Keratinocyte (primary cell): ENCODE measurements at regions not wholly inside any gene's neighbourhood (a gene's known extent, or its start where the extent isn't known, plus 50 kb on each side); places are given as distances from the start of the nearest gene placed in this dataset.

Experiments used
- DNase-seq: peaks from one replicate; pipeline ENCODE4 v3.0.0-alpha.2; 2011; ENCODE audit warnings: low read depth, missing footprints, low spot score
- FAIRE-seq: peaks from 2 replicates; lab custom pipeline; 2011; peaks lifted over from hg19 to GRCh38; lab: Jason Lieb, UNC
- H2AFZ ChIP-seq: 2 replicates; pipeline ENCODE4 v1.6.0; 2012; ENCODE audit warnings: low read length, control low read depth, inconsistent platforms; ENCODE audit not compliant: control insufficient read depth
- H3K27ac ChIP-seq: 2 replicates; pipeline ENCODE4 v1.5.1; 2011; ENCODE audit warnings: low read length; ENCODE audit not compliant: control insufficient read depth, insufficient read depth
- H3K27me3 ChIP-seq: 3 replicates; pipeline ENCODE4 v1.6.0; 2011; ENCODE audit warnings: low read length; ENCODE audit not compliant: control insufficient read depth, insufficient read depth; ENCODE audit errors: extremely low read depth
- H3K36me3 ChIP-seq, 2 experiments: 2 replicates in 1 of 2; 3 replicates in 1 of 2; pipeline ENCODE4 v1.5.1; 2011; ENCODE audit warnings: low read length in 2 of 2, mild to moderate bottlenecking in 1 of 2; ENCODE audit not compliant: control insufficient read depth in 2 of 2, insufficient read depth in 2 of 2; ENCODE audit errors: extremely low read depth in 1 of 2
- H3K4me1 ChIP-seq: 3 replicates; pipeline ENCODE4 v1.5.1; 2011; ENCODE audit warnings: low read length; ENCODE audit not compliant: control insufficient read depth, insufficient read depth; ENCODE audit errors: extremely low read depth
- H3K4me2 ChIP-seq: 3 replicates; pipeline ENCODE4 v1.6.0; 2011; ENCODE audit warnings: low read depth, low read length; ENCODE audit not compliant: control insufficient read depth, insufficient read depth; ENCODE audit errors: extremely low read depth
- H3K4me3 ChIP-seq, 3 experiments: fragments of 200-600 bp in 1 of 3; sonication (generic) in 1 of 3; 2 replicates in 2 of 3; 3 replicates in 1 of 3; pipeline ENCODE4 v1.5.1; 2011 to 2016; ENCODE audit warnings: low read length in 3 of 3, mild to moderate bottlenecking in 3 of 3, control low read depth in 2 of 3, inconsistent platforms in 1 of 3, low read depth in 1 of 3, mixed read lengths in 1 of 3, mixed run types in 1 of 3, moderate library complexity in 1 of 3; ENCODE audit not compliant: control insufficient read depth in 2 of 3, insufficient read depth in 2 of 3; ENCODE audit errors: extremely low read depth in 1 of 3
- H3K79me2 ChIP-seq: 2 replicates; pipeline ENCODE4 v1.6.0; 2012; ENCODE audit warnings: low read length; ENCODE audit not compliant: control insufficient read depth, insufficient read depth
- H3K9ac ChIP-seq: 3 replicates; pipeline ENCODE4 v1.6.0; 2011; ENCODE audit warnings: low read length; ENCODE audit not compliant: control insufficient read depth, insufficient read depth; ENCODE audit errors: extremely low read depth
- H3K9me1 ChIP-seq: 3 replicates; pipeline ENCODE4 v1.6.0; 2011; ENCODE audit warnings: low read length; ENCODE audit not compliant: control insufficient read depth, insufficient read depth; ENCODE audit errors: extremely low read depth
- H3K9me3 ChIP-seq: 2 replicates; pipeline ENCODE4 v1.5.1; 2012; ENCODE audit warnings: low read depth, low read length; ENCODE audit not compliant: control insufficient read depth
- H4K20me1 ChIP-seq: 3 replicates; pipeline ENCODE4 v1.6.0; 2011; ENCODE audit warnings: low read length; ENCODE audit not compliant: control insufficient read depth, insufficient read depth; ENCODE audit errors: extremely low read depth
- CTCF ChIP-seq, 3 experiments: IDR thresholded peaks in 1 of 3; conservative IDR thresholded peaks in 1 of 3; optimal IDR thresholded peaks in 1 of 3; 2 replicates in 2 of 3; 3 replicates in 1 of 3; pipeline versions ENCODE3 to v1.5.1; 2011; ENCODE audit warnings: low read length in 3 of 3, mild to moderate bottlenecking in 3 of 3, moderate library complexity in 2 of 3, control low read depth in 1 of 3, inconsistent platforms in 1 of 3; ENCODE audit not compliant: insufficient read depth in 2 of 3; ENCODE audit errors: extremely low read depth in 1 of 3
- EZH2 ChIP-seq: IDR thresholded peaks from one replicate; pipeline ENCODE4 v1.6.1; 2012; ENCODE audit warnings: inconsistent platforms, mild to moderate bottlenecking, low read length, moderate library complexity
- dilution Hi-C: fragments of 300-500 bp; cut with MboI; formaldehyde crosslinking; loops from one replicate; pipeline ENCODE4 v1.7.0; 2020; ENCODE audit warnings: low sequenced_read_pairs; ENCODE audit not compliant: extremely low pct_ligation_motif_present

GRCh38 chr14:105971593-105972500 is 445.5 kb downstream of the TMEM121 start:
- dilution Hi-C loops, result no loop called here
- H3K9me1 ChIP-seq, result no peaks in the 10 kb centered on the region
- no peaks in the 10 kb centered on the region for H3K27me3 ChIP-seq

GRCh38 chr14:105974902-105975301 is 448.5 kb downstream of the TMEM121 start:
- H3K79me2 ChIP-seq, result no peaks in the 10 kb centered on the region
- H3K27ac ChIP-seq, result no peak overlapping the region
- no peaks in the 10 kb centered on the region for H3K36me3 ChIP-seq
- TF ChIP-seq EZH2 (no peak), CTCF (optimal IDR thresholded peaks at IDR 0.05 in 1 of 3, IDR thresholded peaks at IDR 0.05 in 1 of 3, conservative IDR thresholded peaks at IDR 0.05 in 1 of 3; ENCODE audit: extremely low read depth in 1 of 3, insufficient read depth in 2 of 3, low read length in 3 of 3) (no peak)
- no peaks in the 10 kb centered on the region for H4K20me1 ChIP-seq
- FAIRE-seq (no peak), DNase-seq (no peak)
- H3K9ac ChIP-seq, result no peak overlapping the region
- no peak overlapping the region for H2AFZ ChIP-seq
- H3K27me3 ChIP-seq, result no peaks in the 10 kb centered on the region
- no peak overlapping the region for H3K4me2 ChIP-seq
- no peak overlapping the region for H3K4me3 ChIP-seq
- no peaks in the 10 kb centered on the region for H3K4me1 ChIP-seq
- H3K9me3 ChIP-seq, result peaks cover 5% of the 10 kb centered on the region
- no peaks in the 10 kb centered on the region for H3K9me1 ChIP-seq
- dilution Hi-C loops, result no loop called here

More at GRCh38 chr14:105971593-105972500, 445.5 kb downstream of the TMEM121 start:
- no peaks in the 10 kb centered on the region for H3K4me1 ChIP-seq
- peaks cover 5% of the 10 kb centered on the region for H3K9me3 ChIP-seq
- DNase-seq, result no peak
- no peak overlapping the region for H3K4me3 ChIP-seq
- no peaks in the 10 kb centered on the region for H3K79me2 ChIP-seq
- H3K36me3 ChIP-seq, result no peaks in the 10 kb centered on the region
- no peak for FAIRE-seq
- H3K4me2 ChIP-seq, result no peak overlapping the region
- no peak overlapping the region for H2AFZ ChIP-seq
- TF ChIP-seq CTCF (optimal IDR thresholded peaks at IDR 0.05 in 1 of 3, IDR thresholded peaks at IDR 0.05 in 1 of 3, conservative IDR thresholded peaks at IDR 0.05 in 1 of 3; ENCODE audit: extremely low read depth in 1 of 3, insufficient read depth in 2 of 3, low read length in 3 of 3) (no peak), EZH2 (no peak)
- H3K9ac ChIP-seq, result no peak overlapping the region
- H3K27ac ChIP-seq, result no peak overlapping the region
- no peaks in the 10 kb centered on the region for H4K20me1 ChIP-seq
